ENCODE measurements at regions not wholly inside any gene's neighbourhood (a gene's known extent, or its start where the extent isn't known, plus 50 kb on each side); places are given as distances from the start of the nearest gene placed in this dataset.
"Not testable (repeated sequence)": the region's sequence is repeated elsewhere in the genome, so short reads cannot be mapped to it uniquely, and the experiment has no call there.

DNA sequence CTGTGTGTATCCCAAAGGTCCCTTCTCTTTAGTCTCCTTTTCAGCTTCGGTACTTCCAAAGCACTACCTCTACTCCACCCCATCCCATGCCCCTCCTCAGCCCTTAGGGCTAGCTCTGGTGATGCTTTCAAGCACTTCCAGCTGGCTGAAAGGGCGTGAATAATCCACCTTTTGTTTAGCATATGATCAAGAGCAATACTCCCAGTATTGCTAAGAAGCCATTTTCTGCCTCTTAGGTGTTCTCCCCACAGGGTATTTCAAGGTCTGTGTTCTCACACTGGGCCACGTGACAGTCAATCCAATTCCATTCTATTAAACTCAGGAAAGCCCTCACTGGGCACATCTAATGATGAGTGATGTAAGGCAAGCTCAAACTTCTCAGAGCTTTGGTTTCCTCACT, 298.5 kb upstream of the PROX1 start:
- DNase-seq, result no peak

- no peak for DNase-seq
Observed at GRCh38 chr1:213690341-213690917, 297.3 kb upstream of the PROX1 start.

DNA sequence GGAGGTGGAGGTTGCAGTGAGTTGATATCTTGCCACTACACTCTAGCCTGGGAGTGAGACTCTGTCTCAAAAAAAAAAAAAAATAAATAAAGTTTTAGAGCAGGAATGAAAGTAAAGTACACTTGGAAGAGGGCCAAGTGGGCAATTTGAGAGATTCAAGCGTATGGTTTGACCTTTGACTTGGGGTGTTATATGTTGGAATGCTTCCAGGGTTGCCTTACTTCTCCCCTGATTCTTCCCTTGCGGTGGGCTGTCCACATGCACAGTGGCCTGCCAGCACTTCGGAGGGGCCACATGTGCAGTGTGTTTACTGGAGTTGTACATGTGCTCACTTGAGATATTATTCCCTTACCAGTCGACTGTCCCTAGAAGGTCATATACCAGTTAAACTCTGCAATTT, 295.5 kb upstream of the PROX1 start:
- DNase-seq, result no peak

GRCh38 chr1:213693864-213694263, 293.9 kb upstream of the PROX1 start:
- no peak for DNase-seq

DNA sequence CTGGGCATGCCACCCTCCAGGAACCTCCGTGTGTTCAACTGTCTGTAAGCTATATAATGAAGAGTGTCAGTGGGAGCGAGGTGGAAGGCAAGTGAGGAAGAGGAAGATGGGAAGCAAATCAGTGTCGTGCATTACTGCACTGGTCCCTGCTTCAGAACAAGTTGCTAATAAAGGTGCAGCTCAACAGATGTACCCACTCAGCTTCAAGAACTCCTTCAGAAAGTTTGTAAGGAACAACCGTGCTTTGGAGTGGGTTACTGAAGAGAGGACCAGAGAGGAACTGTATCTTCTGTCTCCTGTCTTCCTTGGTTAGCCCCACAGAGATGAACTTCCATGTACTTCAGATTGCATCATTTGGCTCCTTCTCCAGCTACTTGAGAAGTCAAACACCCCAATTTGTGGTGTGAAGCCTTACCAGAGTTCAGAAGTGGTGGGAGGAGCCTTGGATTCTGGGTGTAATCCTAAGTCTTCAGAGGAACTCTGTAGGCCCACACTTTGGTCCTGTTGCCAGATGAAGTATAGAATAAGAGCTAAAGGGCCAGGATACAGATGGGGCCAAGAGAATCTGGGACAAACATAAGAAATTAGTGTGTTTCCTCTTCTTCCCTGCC, 290.5 kb upstream of the PROX1 start:
- DNase-seq, result no peak

GRCh38 chr1:213698092-213698702, 289.6 kb upstream of the PROX1 start:
- DNase-seq, result no peak

GRCh38 chr1:213702703-213703102, 285.1 kb upstream of the PROX1 start:
- no peak for DNase-seq

- DNase-seq, result no peak
Observed at GRCh38 chr1:213704941-213705340, 282.8 kb upstream of the PROX1 start.

DNA sequence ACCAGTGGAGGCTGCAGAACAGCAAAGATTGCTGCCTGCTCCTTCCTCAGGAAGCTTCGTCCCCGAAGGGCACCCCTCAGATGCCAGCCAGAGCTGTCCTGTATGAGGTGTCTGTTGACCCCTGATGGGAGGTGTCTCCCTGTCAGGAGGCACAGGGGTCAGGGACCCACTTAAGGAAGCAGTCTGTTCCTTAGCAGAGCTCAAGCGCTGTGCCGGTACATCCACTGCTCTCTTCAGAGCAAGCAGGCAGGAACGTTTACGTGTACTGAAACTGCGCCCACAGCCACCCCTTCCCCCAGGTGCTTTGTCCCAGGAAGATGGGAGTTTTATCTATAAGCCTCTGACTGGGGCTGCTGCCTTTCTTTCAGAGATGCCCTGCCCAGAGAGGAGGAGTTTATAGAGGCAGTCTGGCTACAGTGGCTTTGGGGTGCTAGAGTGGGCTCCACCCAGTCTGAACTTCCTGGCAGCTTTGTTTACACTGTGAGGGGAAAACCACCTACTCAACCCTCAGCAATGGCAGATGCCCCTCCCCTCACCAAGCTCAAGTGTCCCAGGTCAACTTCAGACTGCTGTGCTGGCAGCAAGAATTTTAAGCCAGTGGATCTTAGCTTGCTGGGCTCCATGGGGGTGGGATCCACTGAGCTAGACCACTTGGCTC, 275.8 kb upstream of the PROX1 start:
- not testable (repeated sequence) for DNase-seq

DNA sequence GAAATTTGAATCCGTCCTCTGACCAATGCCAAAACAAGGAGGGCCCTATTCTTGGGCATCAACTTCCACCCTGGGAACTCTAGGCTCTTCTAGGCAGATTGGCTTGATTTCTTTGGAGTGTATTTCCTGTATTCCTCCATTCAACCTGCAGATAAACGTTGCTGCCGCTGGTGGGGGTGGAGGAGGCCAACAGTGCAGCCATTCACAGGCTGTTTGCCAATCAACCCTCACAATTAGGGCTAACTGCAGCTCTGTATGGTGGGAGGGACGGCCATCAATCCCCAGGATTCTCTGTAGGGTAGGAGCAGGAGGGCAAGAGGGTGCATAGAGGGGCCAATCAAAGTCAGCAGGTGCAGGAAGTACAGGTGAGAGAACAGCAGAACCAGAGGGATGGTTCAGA, 273.1 kb upstream of the PROX1 start:
- DNase-seq, result no peak

- no peak for DNase-seq
Observed at GRCh38 chr1:213715182-213715581, 272.6 kb upstream of the PROX1 start.

DNA sequence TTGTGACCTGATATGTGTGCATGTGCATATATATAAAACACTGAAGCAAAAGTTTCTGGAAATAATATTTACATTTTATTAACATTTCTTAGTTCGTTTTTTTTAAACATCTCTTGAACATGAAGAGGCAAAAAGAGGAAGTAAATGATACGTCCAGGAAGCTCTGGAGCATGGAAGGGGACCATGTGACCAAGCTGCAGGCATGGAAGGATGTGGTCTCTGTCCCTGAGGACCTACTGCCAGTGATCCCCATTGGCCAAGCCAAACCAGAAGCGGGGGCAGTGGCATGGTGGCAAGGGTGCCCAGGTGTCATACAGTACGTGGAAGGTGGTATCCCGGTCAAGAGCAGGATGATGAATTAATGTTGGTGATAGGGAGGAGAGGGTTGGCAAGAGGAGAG, 268.3 kb upstream of the PROX1 start:
- no peak for DNase-seq

- no peak for DNase-seq
Observed at GRCh38 chr1:213720032-213720431, 267.7 kb upstream of the PROX1 start.

DNA sequence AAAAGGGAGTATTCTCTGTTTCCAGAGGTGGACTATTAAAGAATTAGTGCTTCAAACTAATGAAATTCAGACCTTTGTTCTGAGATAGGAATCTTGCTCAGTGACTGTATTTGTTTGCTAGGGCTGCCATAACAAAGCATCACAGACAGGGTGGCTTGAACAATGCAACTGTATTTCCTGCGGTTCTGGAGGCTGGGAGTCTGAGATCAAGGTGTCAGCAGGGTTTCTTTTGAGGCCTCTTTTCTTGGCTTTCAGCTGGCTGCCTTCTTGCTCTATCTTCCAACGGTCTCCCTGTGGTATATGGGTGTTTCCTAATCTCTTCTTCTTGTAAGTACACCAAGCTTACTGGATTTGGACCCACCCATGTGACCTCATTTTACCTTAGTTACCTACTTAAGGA, 264.6 kb upstream of the PROX1 start:
- no peak for DNase-seq

- no peak for DNase-seq
Observed at GRCh38 chr1:213724640-213725536, 262.9 kb upstream of the PROX1 start.

GRCh38 chr1:213727853-213728592, 259.8 kb upstream of the PROX1 start:
- DNase-seq, result no peak

DNA sequence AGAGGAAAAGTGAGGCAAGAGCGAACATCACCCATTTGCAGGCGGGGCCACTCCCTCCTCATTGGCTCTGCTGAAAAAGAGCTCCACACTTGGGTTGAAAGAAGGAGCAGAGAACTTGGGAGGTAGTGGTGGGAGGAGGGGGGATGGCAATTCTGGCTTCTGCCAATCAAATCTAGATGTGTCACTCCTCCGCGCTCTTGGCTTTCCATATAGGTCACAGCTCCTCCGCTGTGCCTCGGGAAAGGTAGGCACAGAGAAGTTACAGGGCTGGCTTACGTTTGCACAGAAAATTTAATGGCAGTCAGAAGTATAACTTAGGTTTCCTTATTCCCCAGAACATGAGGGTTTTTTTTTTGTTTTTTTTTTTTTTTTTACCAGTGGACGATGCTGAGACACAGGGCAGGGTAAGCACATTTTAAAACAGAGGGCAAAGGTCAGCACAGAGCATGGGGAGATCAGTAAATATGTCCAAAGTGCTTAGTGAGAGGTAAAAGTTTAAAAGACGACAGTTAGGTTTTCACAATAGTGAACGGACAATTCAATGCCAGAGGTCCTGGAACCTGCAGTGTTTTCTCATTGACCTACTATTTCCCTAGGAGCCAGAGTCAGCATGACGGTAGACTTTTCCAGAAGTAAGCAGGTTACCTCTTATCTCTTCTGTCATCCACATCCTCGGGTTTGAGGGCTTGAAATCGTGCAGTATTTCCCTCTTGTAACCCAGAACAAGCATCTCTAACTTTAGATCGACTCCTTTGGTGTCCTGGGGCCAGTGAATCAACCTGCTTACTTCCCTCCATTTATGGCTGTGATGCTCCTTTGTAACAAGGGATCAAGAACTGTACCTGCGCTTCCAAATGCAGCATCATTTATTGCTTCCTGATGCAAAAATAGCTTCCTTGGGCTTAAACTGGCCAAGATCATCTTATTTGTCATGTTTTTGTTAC, 258.9 kb upstream of the PROX1 start:
- DNase-seq, result no peak

DNA sequence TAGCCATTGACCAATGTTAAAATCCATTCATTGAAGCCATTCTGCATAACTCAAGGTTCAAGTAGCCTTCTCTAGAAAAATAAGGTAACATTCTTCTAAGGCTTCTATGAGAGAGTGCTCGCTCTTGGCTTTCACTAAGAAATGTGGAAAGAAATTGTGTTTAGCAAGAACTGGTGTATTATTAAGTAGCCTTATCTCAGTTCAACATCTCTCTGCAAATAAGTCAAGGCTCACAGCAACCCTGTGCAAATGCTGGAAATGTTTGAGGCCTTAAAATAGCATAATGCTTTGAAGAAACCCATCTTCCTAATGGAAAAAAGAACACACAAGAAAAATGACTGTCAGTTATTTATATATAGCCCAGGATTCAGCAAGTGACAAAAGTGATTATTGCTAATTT, 254.1 kb upstream of the PROX1 start:
- DNase-seq, result no peak

DNA sequence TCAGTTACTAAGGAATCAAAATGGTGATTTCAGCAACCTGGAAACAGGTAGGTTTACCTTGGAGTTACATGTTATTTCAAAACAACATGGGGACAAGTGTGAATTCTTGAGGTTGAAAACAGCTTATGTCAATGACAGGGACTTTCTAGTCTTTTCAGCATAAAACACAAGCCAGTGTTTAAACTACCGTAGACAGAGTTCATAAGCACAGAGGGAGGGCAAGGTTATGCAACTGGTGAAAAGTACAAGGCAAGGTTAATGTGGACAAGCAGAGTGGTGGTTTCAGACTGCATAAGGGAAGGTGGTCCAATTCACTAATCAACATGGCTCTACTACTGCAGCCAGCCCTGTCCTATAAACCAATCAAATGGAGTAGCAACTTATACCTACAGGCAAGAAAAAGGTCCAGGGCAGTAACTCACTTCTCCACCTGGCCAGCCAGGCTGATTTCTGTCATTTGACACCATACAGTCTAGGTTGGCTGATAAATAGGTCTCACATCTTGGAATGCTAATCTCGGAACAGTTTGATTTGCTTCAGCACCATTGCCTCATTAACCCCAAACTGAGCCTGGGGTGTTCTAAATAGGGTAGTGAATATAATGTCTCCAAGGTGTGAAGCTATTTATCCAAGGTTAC, 250.3 kb upstream of the PROX1 start:
- DNase-seq, result no peak

DNA sequence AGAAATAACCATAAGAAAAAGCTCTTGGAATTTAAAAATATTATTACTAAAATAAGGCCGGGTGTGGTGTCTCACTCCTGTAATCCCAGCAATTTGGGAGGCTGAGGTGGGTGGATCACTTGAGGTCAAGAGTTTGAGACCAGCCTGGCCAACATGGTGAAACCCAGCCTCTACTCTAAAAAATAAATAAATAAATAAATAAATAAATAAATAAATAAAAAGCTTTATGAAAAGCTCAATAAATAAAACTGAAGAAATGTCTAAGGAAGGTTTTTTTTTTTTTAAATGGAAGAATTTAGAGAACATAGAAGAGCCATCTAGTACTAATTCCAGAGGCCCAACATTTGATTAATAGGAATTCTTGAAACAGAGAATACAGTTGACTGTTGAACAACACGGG, 249.1 kb upstream of the PROX1 start:
- DNase-seq, result no peak

- no peak for DNase-seq
Observed at GRCh38 chr1:213742992-213743391, 244.8 kb upstream of the PROX1 start.

All from NCI-H226 (cell line).